Aorta (tissue), 5 donors: ENCODE measurements at regions not wholly inside any gene's neighbourhood (a gene's known extent, or its start where the extent isn't known, plus 50 kb on each side); places are given as distances from the start of the nearest gene placed in this dataset.

ENCODE experiments used
- ATAC-seq: fragments of 200-7000 bp; cut with Tn5 transposase; one replicate; pipeline ENCODE4 v1.9.1; 2022; ENCODE audit warnings: moderate library complexity; ENCODE audit not compliant: low FRiP score
- DNase-seq, 2 donors: peaks; one replicate each; pipeline ENCODE4 v3.0.0-alpha.2; 2020
- H3K27ac ChIP-seq, 2 donors: one replicate each; pipeline ENCODE4 v1.5.1; 2013; ENCODE audit warnings: low read length in 2 of 2, mild to moderate bottlenecking in 2 of 2, moderate library complexity in 2 of 2, control low read depth in 1 of 2, inconsistent platforms in 1 of 2, low read depth in 1 of 2
- H3K27me3 ChIP-seq, 2 donors: one replicate each; pipeline ENCODE4 v1.6.1; 2013; ENCODE audit warnings: control low read depth in 1 of 2, low read length in 1 of 2, mild to moderate bottlenecking in 1 of 2, moderate library complexity in 1 of 2; ENCODE audit not compliant: insufficient read depth in 2 of 2, control insufficient read depth in 1 of 2
- H3K36me3 ChIP-seq, 2 donors: one replicate each; pipeline ENCODE4 v1.6.1; 2013; ENCODE audit warnings: control low read depth in 1 of 2, low read length in 1 of 2, mild to moderate bottlenecking in 1 of 2; ENCODE audit not compliant: insufficient read depth in 2 of 2, control insufficient read depth in 1 of 2
- H3K4me1 ChIP-seq, 2 donors: one replicate each; pipeline ENCODE4 v1.6.1; 2013; ENCODE audit warnings: low read length in 2 of 2, control low read depth in 1 of 2, mild to moderate bottlenecking in 1 of 2, moderate library complexity in 1 of 2; ENCODE audit not compliant: insufficient read depth in 2 of 2, control insufficient read depth in 1 of 2
- H3K4me3 ChIP-seq, 2 donors: one replicate each; pipeline ENCODE4 v1.5.1; 2013; ENCODE audit warnings: low read length in 2 of 2, control low read depth in 1 of 2, mild to moderate bottlenecking in 1 of 2
- H3K9me3 ChIP-seq: one replicate; pipeline ENCODE4 v1.6.1; 2013; ENCODE audit warnings: mild to moderate bottlenecking, low read length; ENCODE audit not compliant: control insufficient read depth
- WGBS, 2 donors: extraction: QIAGEN DNeasy Blood & Tissue Kit; methylation state at CpG; one replicate each; pipeline ENCODE4 v1.1.7; 2013; 5-methylcytosine and 5-hydroxymethylcytosine counted together
- intact Hi-C, 2 donors: fragments of 100-400 bp; cut with DNase I; formaldehyde crosslinking; loops; one replicate each; pipeline versions ENCODE4 v1.14.2 to v1.15.0; 2022
- donor health status: healthy with polysubstance abuse.
- donor health status: Bipolar disorder and iron deficiency.
- donor health status: DM: no; HTN: no; CAD: no.
- donor health status: DM: no; HTN: no; CAD: no.
- donor health status: DM: yes; HTN: yes; CAD: no.

- Histone ChIP-seq H3K36me3 (no peaks in the 10 kb centered on the region), H3K27me3 (no peaks in the 10 kb centered on the region), H3K9me3 (no peaks in the 10 kb centered on the region), H3K4me3 (no peak overlapping the region), H3K4me1 (no peaks in the 10 kb centered on the region), H3K27ac (no peak overlapping the region)
- intact Hi-C loops, result loop anchor here (5.0 to 10.0 kb wide), 2 partner anchors 255 to 603 kb away; no protein-coding TSS in a partner anchor
- ATAC-seq (no peak), DNase-seq (no peak)
- 94 to 96% methylated on average over 4 of the region's 4 CpGs for WGBS, 2 donors
Measured at GRCh38 chr2:191559569-191559968, 118.4 kb upstream of the NABP1 start.

GRCh38 chr2:191560411-191560980 lies 117.4 kb upstream of the NABP1 start:
- DNase-seq (no peak), ATAC-seq (no peak)
- Histone ChIP-seq H3K27me3 (no peaks in the 10 kb centered on the region), H3K4me3 (no peak overlapping the region), H3K36me3 (no peaks in the 10 kb centered on the region), H3K9me3 (no peaks in the 10 kb centered on the region), H3K27ac (no peak overlapping the region), H3K4me1 (no peaks in the 10 kb centered on the region)
- 29 to 41% methylated on average over 13 of the region's 13 CpGs for WGBS, 2 donors
- intact Hi-C loops, result loop anchor here in 1 of 2 donors (10.0 kb wide), 1 partner anchor 234 kb away; no protein-coding TSS in a partner anchor

GRCh38 chr2:191565120-191565519 lies 112.8 kb upstream of the NABP1 start:
- Histone ChIP-seq H3K9me3 (no peaks in the 10 kb centered on the region), H3K27ac (no peak overlapping the region), H3K27me3 (no peaks in the 10 kb centered on the region), H3K4me3 (no peak overlapping the region), H3K36me3 (no peaks in the 10 kb centered on the region), H3K4me1 (no peaks in the 10 kb centered on the region)
- intact Hi-C loops, result loop anchor here in 1 of 2 donors (10.0 kb wide), 1 partner anchor 230 kb away; no protein-coding TSS in a partner anchor
- 93 to 94% methylated on average over 3 of the region's 3 CpGs for WGBS, 2 donors
- no peak for ATAC-seq
- DNase-seq, result no peak

- Histone ChIP-seq H3K4me1 (no peaks in the 10 kb centered on the region), H3K27me3 (no peaks in the 10 kb centered on the region), H3K4me3 (no peak overlapping the region), H3K27ac (no peak overlapping the region), H3K36me3 (no peaks in the 10 kb centered on the region), H3K9me3 (no peaks in the 10 kb centered on the region)
- WGBS, 2 donors, result 71 to 84% methylated on average over 4 of the region's 4 CpGs
- intact Hi-C loops, result loop anchor here (2.0 to 10.0 kb wide), 2 partner anchors 125 to 229 kb away; no protein-coding TSS in a partner anchor
- ATAC-seq, result no peak
- no peak for DNase-seq
Measured at GRCh38 chr2:191565647-191566198, 112.2 kb upstream of the NABP1 start.

GRCh38 chr2:191566344-191566743 lies 111.6 kb upstream of the NABP1 start:
- H3K4me1 ChIP-seq, result no peaks in the 10 kb centered on the region
- intact Hi-C loops, result loop anchor here (2.0 to 10.0 kb wide), 2 partner anchors 124 to 228 kb away; no protein-coding TSS in a partner anchor
- 61 to 62% methylated on average over 8 of the region's 8 CpGs for WGBS, 2 donors
- H3K36me3 ChIP-seq, result no peaks in the 10 kb centered on the region
- H3K27ac ChIP-seq, result no peak overlapping the region
- no peaks in the 10 kb centered on the region for H3K27me3 ChIP-seq
- DNase-seq (peak in 1 of 2 donors; percentile 64), ATAC-seq (peak; percentile 78)
- H3K9me3 ChIP-seq, result no peaks in the 10 kb centered on the region
- no peak overlapping the region for H3K4me3 ChIP-seq

- no peak for ATAC-seq
- WGBS, 2 donors, result 95% methylated on average over 3 of the region's 3 CpGs
- Histone ChIP-seq H3K27me3 (no peaks in the 10 kb centered on the region), H3K27ac (no peak overlapping the region), H3K4me1 (no peaks in the 10 kb centered on the region), H3K36me3 (no peaks in the 10 kb centered on the region), H3K4me3 (no peak overlapping the region), H3K9me3 (no peaks in the 10 kb centered on the region)
- DNase-seq, result no peak
- intact Hi-C loops, result loop anchor here (2.0 to 10.0 kb wide), 2 partner anchors 124 to 228 kb away; no protein-coding TSS in a partner anchor
Measured at GRCh38 chr2:191567206-191567605, 110.7 kb upstream of the NABP1 start.

- Histone ChIP-seq H3K9me3 (no peaks in the 10 kb centered on the region), H3K4me1 (no peaks in the 10 kb centered on the region), H3K27ac (no peak overlapping the region), H3K27me3 (no peaks in the 10 kb centered on the region), H3K4me3 (no peak overlapping the region), H3K36me3 (no peaks in the 10 kb centered on the region)
- intact Hi-C loops, result loop anchor here in 1 of 2 donors (10.0 kb wide), 1 partner anchor 226 kb away; no protein-coding TSS in a partner anchor
- no peak for ATAC-seq
- DNase-seq, result no peak
- WGBS, 2 donors, result 64 to 89% methylated on average over 2 of the region's 2 CpGs
Measured at GRCh38 chr2:191569025-191569424, 108.9 kb upstream of the NABP1 start.

- no peak for DNase-seq
- H3K27ac ChIP-seq, result no peak overlapping the region
- H3K4me1 ChIP-seq, result no peaks in the 10 kb centered on the region
- H3K9me3 ChIP-seq, result no peaks in the 10 kb centered on the region
- intact Hi-C loops, result no loop called here
- no peaks in the 10 kb centered on the region for H3K27me3 ChIP-seq
- peak overlapping the region in 1 of 2 donors; percentile 14 for H3K4me3 ChIP-seq
- ATAC-seq, result peak; percentile 47
- WGBS, 2 donors, result 19 to 21% methylated on average over 6 of the region's 6 CpGs
- no peaks in the 10 kb centered on the region for H3K36me3 ChIP-seq
Measured at GRCh38 chr2:191571163-191571769, 106.7 kb upstream of the NABP1 start.
